ENCODE measurements at regions not wholly inside any gene's neighbourhood (a gene's known extent, or its start where the extent isn't known, plus 50 kb on each side); places are given as distances from the start of the nearest gene placed in this dataset.

DNA sequence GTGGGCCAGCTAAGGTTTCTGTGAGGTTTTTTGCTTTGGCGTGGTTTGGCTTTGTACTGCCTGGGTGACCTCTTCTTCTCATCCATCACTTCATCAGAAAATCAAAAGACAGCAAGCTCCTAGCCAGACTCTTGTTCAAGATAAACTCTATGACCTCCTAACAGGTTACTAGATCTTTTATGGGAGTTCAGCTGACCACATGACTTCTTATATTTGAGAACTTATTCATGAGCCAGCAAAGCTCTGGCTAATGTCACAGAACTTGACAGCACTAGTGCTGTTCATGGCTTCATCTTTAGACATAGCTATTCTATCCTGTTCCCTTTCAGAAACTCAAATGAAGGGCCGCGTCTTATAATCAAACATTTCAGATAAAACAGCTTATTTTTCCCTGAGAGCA lies 527.1 kb upstream of the GOLIM4 start:
- DNase-seq (ENCODE audit: low read depth in 1 of 2, low spot score in 1 of 2), result no peak
- TF ChIP-seq POLR2AphosphoS5 (IDR thresholded peaks at IDR 0.05; ENCODE audit: low read depth) (no peak), SPI1 (IDR thresholded peaks at IDR 0.05; ENCODE audit: borderline replicate concordance, low read depth) (no peak), GABPA (IDR thresholded peaks at IDR 0.05; ENCODE audit: low read depth) (no peak)
- TF ChIP-seq, protein P1, sequence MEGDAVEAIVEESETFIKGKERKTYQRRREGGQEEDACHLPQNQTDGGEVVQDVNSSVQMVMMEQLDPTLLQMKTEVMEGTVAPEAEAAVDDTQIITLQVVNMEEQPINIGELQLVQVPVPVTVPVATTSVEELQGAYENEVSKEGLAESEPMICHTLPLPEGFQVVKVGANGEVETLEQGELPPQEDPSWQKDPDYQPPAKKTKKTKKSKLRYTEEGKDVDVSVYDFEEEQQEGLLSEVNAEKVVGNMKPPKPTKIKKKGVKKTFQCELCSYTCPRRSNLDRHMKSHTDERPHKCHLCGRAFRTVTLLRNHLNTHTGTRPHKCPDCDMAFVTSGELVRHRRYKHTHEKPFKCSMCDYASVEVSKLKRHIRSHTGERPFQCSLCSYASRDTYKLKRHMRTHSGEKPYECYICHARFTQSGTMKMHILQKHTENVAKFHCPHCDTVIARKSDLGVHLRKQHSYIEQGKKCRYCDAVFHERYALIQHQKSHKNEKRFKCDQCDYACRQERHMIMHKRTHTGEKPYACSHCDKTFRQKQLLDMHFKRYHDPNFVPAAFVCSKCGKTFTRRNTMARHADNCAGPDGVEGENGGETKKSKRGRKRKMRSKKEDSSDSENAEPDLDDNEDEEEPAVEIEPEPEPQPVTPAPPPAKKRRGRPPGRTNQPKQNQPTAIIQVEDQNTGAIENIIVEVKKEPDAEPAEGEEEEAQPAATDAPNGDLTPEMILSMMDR (IDR thresholded peaks at IDR 0.05; ENCODE audit: insufficient read depth, low read length), result no peak
- TF ChIP-seq, protein P2, sequence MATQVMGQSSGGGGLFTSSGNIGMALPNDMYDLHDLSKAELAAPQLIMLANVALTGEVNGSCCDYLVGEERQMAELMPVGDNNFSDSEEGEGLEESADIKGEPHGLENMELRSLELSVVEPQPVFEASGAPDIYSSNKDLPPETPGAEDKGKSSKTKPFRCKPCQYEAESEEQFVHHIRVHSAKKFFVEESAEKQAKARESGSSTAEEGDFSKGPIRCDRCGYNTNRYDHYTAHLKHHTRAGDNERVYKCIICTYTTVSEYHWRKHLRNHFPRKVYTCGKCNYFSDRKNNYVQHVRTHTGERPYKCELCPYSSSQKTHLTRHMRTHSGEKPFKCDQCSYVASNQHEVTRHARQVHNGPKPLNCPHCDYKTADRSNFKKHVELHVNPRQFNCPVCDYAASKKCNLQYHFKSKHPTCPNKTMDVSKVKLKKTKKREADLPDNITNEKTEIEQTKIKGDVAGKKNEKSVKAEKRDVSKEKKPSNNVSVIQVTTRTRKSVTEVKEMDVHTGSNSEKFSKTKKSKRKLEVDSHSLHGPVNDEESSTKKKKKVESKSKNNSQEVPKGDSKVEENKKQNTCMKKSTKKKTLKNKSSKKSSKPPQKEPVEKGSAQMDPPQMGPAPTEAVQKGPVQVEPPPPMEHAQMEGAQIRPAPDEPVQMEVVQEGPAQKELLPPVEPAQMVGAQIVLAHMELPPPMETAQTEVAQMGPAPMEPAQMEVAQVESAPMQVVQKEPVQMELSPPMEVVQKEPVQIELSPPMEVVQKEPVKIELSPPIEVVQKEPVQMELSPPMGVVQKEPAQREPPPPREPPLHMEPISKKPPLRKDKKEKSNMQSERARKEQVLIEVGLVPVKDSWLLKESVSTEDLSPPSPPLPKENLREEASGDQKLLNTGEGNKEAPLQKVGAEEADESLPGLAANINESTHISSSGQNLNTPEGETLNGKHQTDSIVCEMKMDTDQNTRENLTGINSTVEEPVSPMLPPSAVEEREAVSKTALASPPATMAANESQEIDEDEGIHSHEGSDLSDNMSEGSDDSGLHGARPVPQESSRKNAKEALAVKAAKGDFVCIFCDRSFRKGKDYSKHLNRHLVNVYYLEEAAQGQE (IDR thresholded peaks at IDR 0.05; ENCODE audit: insufficient replicate concordance, low read depth), result no peak
- H3K27ac ChIP-seq (replicated peaks), result no peak overlapping the region

DNA sequence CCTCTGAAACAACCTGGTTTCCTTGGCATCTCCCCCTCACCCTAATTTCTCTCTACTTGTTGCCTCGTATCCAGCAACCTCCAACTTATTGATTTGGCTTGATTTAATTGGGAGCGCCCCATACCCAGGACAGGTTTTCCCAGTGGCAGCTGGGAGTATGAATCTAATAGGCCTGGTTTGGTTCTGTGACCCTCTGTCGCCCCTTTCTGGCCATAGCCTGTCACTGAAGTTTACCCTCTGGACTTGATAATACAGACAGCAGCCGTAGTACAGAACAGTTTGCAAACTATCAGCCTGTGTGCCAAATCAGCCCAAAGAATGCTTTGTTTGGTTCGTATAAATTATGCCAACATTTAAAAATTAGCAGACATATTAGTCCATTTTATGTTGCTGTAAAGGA lies 525.1 kb upstream of the GOLIM4 start:
- H3K4me3 ChIP-seq (replicated peaks; ENCODE audit: insufficient read depth, low read length), result no peak overlapping the region
- TF ChIP-seq, protein P1 (IDR thresholded peaks at IDR 0.05; ENCODE audit: insufficient read depth, low read length), result no peak
- TF ChIP-seq GABPA (IDR thresholded peaks at IDR 0.05; ENCODE audit: low read depth) (no peak), POLR2AphosphoS5 (IDR thresholded peaks at IDR 0.05; ENCODE audit: low read depth) (no peak), SPI1 (IDR thresholded peaks at IDR 0.05; ENCODE audit: borderline replicate concordance, low read depth) (no peak)
- TF ChIP-seq, protein P2 (IDR thresholded peaks at IDR 0.05; ENCODE audit: insufficient replicate concordance, low read depth), result no peak
- no peaks in the 10 kb centered on the region for H3K27me3 ChIP-seq (ENCODE audit: insufficient read depth, poor library complexity, severe bottlenecking)
- no peak overlapping the region for H3K27ac ChIP-seq (replicated peaks)
- peak in 1 of 2 experiments; percentile 18 for DNase-seq (ENCODE audit: low read depth in 1 of 2, low spot score in 1 of 2)

More for the DNA sequence above, 527.1 kb upstream of the GOLIM4 start:
- Histone ChIP-seq H3K4me3 (replicated peaks; ENCODE audit: insufficient read depth, low read length) (no peak overlapping the region), H3K27me3 (ENCODE audit: insufficient read depth, poor library complexity, severe bottlenecking) (no peaks in the 10 kb centered on the region)

DNA sequence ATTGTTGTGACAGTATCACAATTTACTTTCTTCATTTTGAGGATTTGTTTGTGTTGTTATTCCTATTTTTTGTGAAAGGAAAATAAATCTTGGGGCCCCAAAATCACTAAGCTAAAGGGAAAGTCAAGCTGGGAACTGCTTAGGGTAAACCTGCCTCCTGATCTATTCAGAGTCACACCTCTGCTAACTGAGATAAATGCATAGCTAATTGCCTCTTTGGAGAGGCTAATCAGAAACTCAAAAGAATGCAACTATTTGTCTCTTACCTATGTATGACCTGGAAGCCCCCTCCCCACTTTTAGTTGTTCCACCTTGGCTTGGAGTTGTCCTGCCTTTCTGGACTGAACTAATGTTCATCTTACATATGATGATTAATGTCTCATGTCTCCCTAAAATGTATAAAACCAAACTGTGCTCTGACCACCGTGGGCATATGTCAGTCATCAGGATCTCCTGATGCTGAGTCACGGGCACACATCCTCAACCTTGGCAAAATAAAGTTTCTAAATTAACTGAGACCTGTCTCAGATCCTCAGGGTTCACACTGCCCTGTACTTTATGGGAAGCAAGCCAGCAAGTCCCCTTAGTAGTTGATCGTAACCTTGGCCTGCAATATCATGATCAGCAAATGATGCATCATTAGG lies 523.2 kb upstream of the GOLIM4 start:
- no peak overlapping the region for H3K4me3 ChIP-seq (replicated peaks; ENCODE audit: insufficient read depth, low read length)
- H3K27me3 ChIP-seq (ENCODE audit: insufficient read depth, poor library complexity, severe bottlenecking), result no peaks in the 10 kb centered on the region
- no peak for DNase-seq (ENCODE audit: low read depth in 1 of 2, low spot score in 1 of 2)
- TF ChIP-seq SPI1 (IDR thresholded peaks at IDR 0.05; ENCODE audit: borderline replicate concordance, low read depth), result no peak
- no peak for TF ChIP-seq POLR2AphosphoS5 (IDR thresholded peaks at IDR 0.05; ENCODE audit: low read depth)
- TF ChIP-seq, protein P1 (IDR thresholded peaks at IDR 0.05; ENCODE audit: insufficient read depth, low read length), result no peak
- no peak for TF ChIP-seq GABPA (IDR thresholded peaks at IDR 0.05; ENCODE audit: low read depth)
- TF ChIP-seq, protein P2 (IDR thresholded peaks at IDR 0.05; ENCODE audit: insufficient replicate concordance, low read depth), result no peak
- no peak overlapping the region for H3K27ac ChIP-seq (replicated peaks)

All from HL-60 (cell line).